HepG2 (cell line): ENCODE measurements at regions not wholly inside any gene's neighbourhood (a gene's known extent, or its start where the extent isn't known, plus 50 kb on each side); places are given as distances from the start of the nearest gene placed in this dataset.

ENCODE experiments used
- ATAC-seq: fragments of 200-7000 bp; cut with Tn5 transposase; 3 replicates; pipeline ENCODE4 v1.9.1; 2020; ENCODE audit warnings: mild to moderate bottlenecking, moderate library complexity
- BruUV-seq: library from RNA; stranded (reverse); fragments of 400-500 nt; replicated peaks from 2 replicates; lab custom pipeline; 2021; lab: Mats Ljungman, UMichigan
- CTCF ChIA-PET: fragments of 300-600 bp; formaldehyde crosslinking; extraction: SDS; loops from one replicate; lab custom pipeline; 2021; ENCODE audit warnings: low total read pairs, inconsistent platforms, low intra/inter-chr PET ratio; lab: Yijun Ruan, JAX
- POLR2A ChIA-PET: fragments of 350-600 bp; sonication (Branson Sonifier 250); formaldehyde crosslinking; loops from one replicate; lab custom pipeline; 2020; ENCODE audit warnings: antibody characterized with exemption, inconsistent platforms; lab: Yijun Ruan, JAX
- DNase-seq: peaks from one replicate; pipeline ENCODE4 v3.0.0-alpha.2; 2015; ENCODE audit warnings: low spot score
- FAIRE-seq: peaks from 3 replicates; lab custom pipeline; 2011; peaks lifted over from hg19 to GRCh38; lab: Jason Lieb, UNC
- H2AFZ ChIP-seq: one replicate; pipeline ENCODE4 v1.6.1; 2011; ENCODE audit warnings: low read length, inconsistent platforms
- H3K27ac ChIP-seq: fragments of 300-600 bp; 3 replicates; pipeline ENCODE4 v1.8.0; 2011; ENCODE audit warnings: mixed run types, mild to moderate bottlenecking, mixed read lengths, low read length, inconsistent platforms; ENCODE audit not compliant: insufficient read depth; ENCODE audit errors: extremely low read length
- H3K27me3 ChIP-seq, 2 experiments: fragments of 200-600 bp in 1 of 2; 2 replicates in 1 of 2; 3 replicates in 1 of 2; pipeline versions ENCODE4 v1.6.0 to v1.8.0; 2011; ENCODE audit warnings: low read length in 2 of 2, mild to moderate bottlenecking in 2 of 2, moderate library complexity in 2 of 2, inconsistent platforms in 1 of 2; ENCODE audit not compliant: insufficient read depth in 2 of 2, control insufficient read depth in 1 of 2
- H3K36me3 ChIP-seq, 2 experiments: fragments of 200-600 bp in 1 of 2; replicated peaks in 1 of 2; 2 replicates in 1 of 2; 3 replicates in 1 of 2; pipeline versions ENCODE4 v1.5.1 to v1.8.0; 2011; ENCODE audit warnings: low read length in 2 of 2, inconsistent platforms in 1 of 2; ENCODE audit not compliant: insufficient read depth in 2 of 2, control insufficient read depth in 1 of 2
- H3K4me1 ChIP-seq: 2 replicates; pipeline ENCODE4 v1.5.1; 2012; ENCODE audit warnings: low read length, inconsistent platforms; ENCODE audit not compliant: insufficient read depth
- H3K4me2 ChIP-seq: 2 replicates; pipeline ENCODE4 v1.6.0; 2011; ENCODE audit warnings: low read depth, low read length, inconsistent platforms
- H3K4me3 ChIP-seq, 3 experiments: fragments of 200-600 bp in 1 of 3; sonication (generic), shearing (Covaris generic) in 1 of 3; replicated peaks in 1 of 3; 2 replicates each; pipeline ENCODE4 v1.5.1; 2011 to 2016; ENCODE audit warnings: low read length in 3 of 3, inconsistent platforms in 2 of 3, low read depth in 2 of 3, mild to moderate bottlenecking in 2 of 3, control low read depth in 1 of 3, mixed read lengths in 1 of 3; ENCODE audit not compliant: insufficient read depth in 1 of 3
- H3K79me2 ChIP-seq: one replicate; pipeline ENCODE4 v1.6.1; 2011; ENCODE audit warnings: low read length, inconsistent platforms; ENCODE audit not compliant: insufficient read depth
- H3K9ac ChIP-seq: 2 replicates; pipeline ENCODE4 v1.6.0; 2011; ENCODE audit warnings: mild to moderate bottlenecking, low read depth, low read length, inconsistent platforms; ENCODE audit not compliant: insufficient read depth
- H3K9me3 ChIP-seq: 2 replicates; pipeline ENCODE4 v1.5.1; 2012; ENCODE audit warnings: mild to moderate bottlenecking, low read length
- H4K20me1 ChIP-seq: 2 replicates; pipeline ENCODE4 v1.6.0; 2011; ENCODE audit warnings: inconsistent platforms, mild to moderate bottlenecking, low read length, moderate library complexity; ENCODE audit not compliant: insufficient read depth
- ETV5 ChIP-seq: IDR thresholded peaks from 2 replicates; pipeline ENCODE4 v1.6.1; 2018; ENCODE audit warnings: missing biosample characterization, missing genetic modification reagents, inconsistent platforms, borderline replicate concordance
- FLYWCH1 ChIP-seq: sonication (generic); formaldehyde crosslinking; IDR thresholded peaks from 2 replicates; pipeline ENCODE4 v1.8.1; 2023; ENCODE audit warnings: mild to moderate bottlenecking, missing genetic modification reagents
- GATA4 ChIP-seq: sonication (generic); IDR thresholded peaks from 2 replicates; pipeline ENCODE4 v1.6.1; 2016; ENCODE audit warnings: antibody characterized with exemption, low read depth, borderline replicate concordance
- MXD1 ChIP-seq: sonication (generic); formaldehyde crosslinking; IDR thresholded peaks from 2 replicates; pipeline ENCODE4 v1.4.0; 2020; ENCODE audit warnings: mild to moderate bottlenecking, missing genetic modification reagents
- PRDM10 ChIP-seq: sonication (generic); formaldehyde crosslinking; IDR thresholded peaks from 2 replicates; pipeline ENCODE4 v1.4.0; 2020; ENCODE audit warnings: low read depth, missing genetic modification reagents
- RFX5 ChIP-seq: IDR thresholded peaks from 2 replicates; pipeline ENCODE4 v1.6.1; 2011; ENCODE audit warnings: low read depth, low read length, improper control_type of control experiment
- ZMYM4 ChIP-seq: sonication (generic); formaldehyde crosslinking; IDR thresholded peaks from 2 replicates; pipeline ENCODE4 v1.8.1; 2023; ENCODE audit warnings: mild to moderate bottlenecking, missing genetic modification reagents
- ZNF160 ChIP-seq: sonication (generic); formaldehyde crosslinking; IDR thresholded peaks from 2 replicates; pipeline ENCODE4 v1.8.0; 2022; ENCODE audit warnings: mild to moderate bottlenecking, inconsistent platforms, missing genetic modification reagents
- ZNF230 ChIP-seq: sonication (generic); formaldehyde crosslinking; IDR thresholded peaks from 2 replicates; pipeline ENCODE4 v1.4.0; 2020; ENCODE audit warnings: mild to moderate bottlenecking, missing genetic modification reagents
- ZNF644 ChIP-seq: IDR thresholded peaks from 2 replicates; pipeline ENCODE4 v1.6.1; 2016; ENCODE audit warnings: low read depth
- ZNF724P ChIP-seq: sonication (generic); formaldehyde crosslinking; IDR thresholded peaks from 2 replicates; pipeline ENCODE4 v1.8.0; 2022; ENCODE audit warnings: missing genetic modification reagents, borderline replicate concordance
- ZSCAN5A ChIP-seq: sonication (generic); formaldehyde crosslinking; IDR thresholded peaks from 2 replicates; pipeline ENCODE4 v1.8.0; 2022; ENCODE audit warnings: mild to moderate bottlenecking, missing genetic modification reagents, borderline replicate concordance
- WGBS: methylation state at CpG from one replicate; pipeline ENCODE4 v1.1.6; 2017; ENCODE audit warnings: low lambda C conversion rate; 5-methylcytosine and 5-hydroxymethylcytosine counted together
- in situ Hi-C: cut with HindIII; loops from 2 replicates; pipeline ENCODE4 v1.10.0; 2017; ENCODE audit warnings: low pct_unique_long_range_greater_than_20kb; ENCODE audit not compliant: extremely low pct_ligation_motif_present
- intact Hi-C: fragments of 100-400 bp; cut with micrococcal nuclease; formaldehyde crosslinking; loops from one replicate; pipeline ENCODE4 v1.10.0; 2022; ENCODE audit not compliant: unreplicated experiment

- no peak for TF ChIP-seq PRDM10 (CRISPR knock-in tag)
Observed at GRCh38 chr5:138702166-138703077, 50.8 kb upstream of the CTNNA1 start (continued).

GRCh38 chr5:138701678-138702077 lies 51.5 kb upstream of the CTNNA1 start:
- FAIRE-seq (no peak), ATAC-seq (no peak)
- no peaks in the 10 kb centered on the region for H4K20me1 ChIP-seq
- no peak overlapping the region for H2AFZ ChIP-seq
- CTCF ChIA-PET: no interaction called here
- no peak overlapping the region for H3K9ac ChIP-seq
- intact Hi-C loops: no loop called here
- TF ChIP-seq GATA4 (no peak), ZSCAN5A (CRISPR knock-in tag) (no peak), ZNF160 (CRISPR knock-in tag) (no peak), RFX5 (no peak), ETV5 (CRISPR knock-in tag) (peak; percentile 21; the same call in 1 of the 2 replicates), FLYWCH1 (CRISPR knock-in tag) (no peak), ZNF644 (CRISPR knock-in tag) (peak; percentile 24; the same call in 1 of the 2 replicates), ZNF230 (CRISPR knock-in tag) (no peak), ZMYM4 (no peak), ZNF724P (no peak), MXD1 (CRISPR knock-in tag) (no peak)
- TF ChIP-seq, all 625 proteins: peak for 2
- WGBS: 47% methylated on average over 3 of the region's 3 CpGs
- POLR2A ChIA-PET: interaction anchor here (1.5 kb wide), 1 partner anchor 24 kb away, joined by 7 read pairs; no protein-coding TSS in a partner anchor
- Histone ChIP-seq H3K4me2 (0 out of 2 replicates have a peak overlapping the region, but pooled peaks have one; percentile 9), H3K4me1 (peaks cover 40% of the 10 kb centered on the region), H3K27ac (no peak overlapping the region), H3K9me3 (no peaks in the 10 kb centered on the region), H3K79me2 (no peaks in the 10 kb centered on the region), H3K36me3 (no peaks in the 10 kb centered on the region), H3K4me3 (no peak overlapping the region), H3K27me3 (peaks cover 0 to 4% of the 10 kb centered on the region in 2 experiments; a peak in 1 of 5 replicates)
- in situ Hi-C loops: no loop called here
- no peak for DNase-seq
- no TSS peak for BruUV-seq
